GM21576 (cell line): ENCODE measurements at regions not wholly inside any gene's neighbourhood (a gene's known extent, or its start where the extent isn't known, plus 50 kb on each side); places are given as distances from the start of the nearest gene placed in this dataset.
"Not testable (repeated sequence)": the region's sequence is repeated elsewhere in the genome, so short reads cannot be mapped to it uniquely, and the experiment has no call there.

Source experiments
- ATAC-seq: cut with Tn5 transposase; IDR thresholded peaks from one replicate; pipeline ENCODE4 v1.9.1; 2021; ENCODE audit warnings: mild to moderate bottlenecking, moderate library complexity; ENCODE audit not compliant: unreplicated experiment

- ATAC-seq = not testable (repeated sequence)
Observed at GRCh38 chr7:142507066-142507465, 242.2 kb upstream of the PRSS1 start.

GRCh38 chr7:142506601-142507000 lies 242.7 kb upstream of the PRSS1 start:
- no peak for ATAC-seq

GRCh38 chr7:142503949-142504348 lies 245.3 kb upstream of the PRSS1 start:
- not testable (repeated sequence) for ATAC-seq

GRCh38 chr7:142503036-142503435 lies 245.2 kb upstream of the PRSS58 start:
- no peak for ATAC-seq

GRCh38 chr7:142501434-142501833 lies 243.6 kb upstream of the PRSS58 start:
- no peak for ATAC-seq

- ATAC-seq = no peak
Observed at GRCh38 chr7:142500366-142500765, 242.5 kb upstream of the PRSS58 start.

GRCh38 chr7:142499635-142500034 lies 241.8 kb upstream of the PRSS58 start:
- ATAC-seq = no peak

- ATAC-seq = no peak
Observed at GRCh38 chr7:142498364-142498763, 240.5 kb upstream of the PRSS58 start.

GRCh38 chr7:142496545-142496991 lies 238.7 kb upstream of the PRSS58 start:
- ATAC-seq = no peak

- ATAC-seq = not testable (repeated sequence)
Observed at GRCh38 chr7:142495879-142496278, 238.0 kb upstream of the PRSS58 start.

- not testable (repeated sequence) for ATAC-seq
Observed at GRCh38 chr7:142495301-142495700, 237.4 kb upstream of the PRSS58 start.

GRCh38 chr7:142494021-142494420 lies 236.2 kb upstream of the PRSS58 start:
- no peak for ATAC-seq

- no peak for ATAC-seq
Observed at GRCh38 chr7:142488842-142489241, 231.0 kb upstream of the PRSS58 start.

GRCh38 chr7:142488036-142488633 lies 230.3 kb upstream of the PRSS58 start:
- ATAC-seq = no peak

GRCh38 chr7:142487565-142487964 lies 229.7 kb upstream of the PRSS58 start:
- peak; percentile 68 for ATAC-seq

GRCh38 chr7:142487124-142487523 lies 229.3 kb upstream of the PRSS58 start:
- no peak for ATAC-seq

- no peak for ATAC-seq
Observed at GRCh38 chr7:142485617-142486226, 227.9 kb upstream of the PRSS58 start.

- no peak for ATAC-seq
Observed at GRCh38 chr7:142483659-142484317, 225.9 kb upstream of the PRSS58 start.

- ATAC-seq = no peak
Observed at GRCh38 chr7:142482891-142483658, 225.2 kb upstream of the PRSS58 start.

- ATAC-seq = no peak
Observed at GRCh38 chr7:142481548-142481947, 223.7 kb upstream of the PRSS58 start.

- peak; percentile 79 for ATAC-seq
Observed at GRCh38 chr7:142478479-142479220, 220.8 kb upstream of the PRSS58 start.
